IMR-90 (cell line): ENCODE measurements at regions not wholly inside any gene's neighbourhood (a gene's known extent, or its start where the extent isn't known, plus 50 kb on each side); places are given as distances from the start of the nearest gene placed in this dataset.

Experiments
- ATAC-seq: fragments of 200-7000 bp; cut with Tn5 transposase; 2 replicates; pipeline ENCODE4 v1.9.1; 2020; ENCODE audit warnings: low read depth, mild to moderate bottlenecking, moderate library complexity
- BruUV-seq: library from RNA; stranded (reverse); fragments of 400-500 nt; replicated peaks from 2 replicates; lab custom pipeline; 2021; lab: Mats Ljungman, UMichigan
- CTCF ChIA-PET: fragments of 300-600 bp; formaldehyde crosslinking; extraction: SDS; loops from one replicate; lab custom pipeline; 2021; ENCODE audit warnings: antibody characterized with exemption; lab: Yijun Ruan, JAX
- POLR2A ChIA-PET: fragments of 300-600 bp; sonication (Branson Sonifier 250); formaldehyde crosslinking; loops from one replicate; lab custom pipeline; 2022; ENCODE audit warnings: antibody characterized with exemption; ENCODE audit not compliant: unreplicated experiment; lab: Charles Lee
- DNase-seq: peaks from one replicate; pipeline ENCODE4 v3.0.0; 2013
- H2AFZ ChIP-seq: replicated peaks from 2 replicates; pipeline ENCODE3; 2013; ENCODE audit warnings: low read length, mild to moderate bottlenecking; ENCODE audit not compliant: poor library complexity
- H2AK5ac ChIP-seq: 2 replicates; pipeline ENCODE4 v1.6.1; 2013; ENCODE audit warnings: low read depth, low read length, inconsistent platforms
- H2AK9ac ChIP-seq: replicated peaks from 2 replicates; pipeline ENCODE3; 2013; ENCODE audit warnings: mild to moderate bottlenecking, low read depth, low read length, moderate library complexity; ENCODE audit not compliant: poor library complexity
- H2BK120ac ChIP-seq: 2 replicates; pipeline ENCODE4 v1.6.1; 2013; ENCODE audit warnings: low read depth, low read length, inconsistent platforms
- H2BK15ac ChIP-seq: 3 replicates; pipeline ENCODE4 v1.6.1; 2013; ENCODE audit warnings: low read depth, low read length, inconsistent platforms
- H2BK20ac ChIP-seq: 2 replicates; pipeline ENCODE4 v1.6.1; 2013; ENCODE audit warnings: low read depth, mild to moderate bottlenecking, inconsistent platforms, low read length, moderate library complexity
- H2BK5ac ChIP-seq: 2 replicates; pipeline ENCODE4 v1.6.1; 2013; ENCODE audit warnings: mild to moderate bottlenecking, low read depth, low read length, inconsistent platforms; ENCODE audit not compliant: poor library complexity, severe bottlenecking
- H3K14ac ChIP-seq: replicated peaks from 2 replicates; pipeline ENCODE4 v1.6.1; 2013; ENCODE audit warnings: low read depth, low read length, inconsistent platforms
- H3K18ac ChIP-seq: 2 replicates; pipeline ENCODE4 v1.6.1; 2013; ENCODE audit warnings: low read depth, low read length, control low read depth
- H3K23ac ChIP-seq: 2 replicates; pipeline ENCODE4 v1.6.1; 2013; ENCODE audit warnings: low read depth, low read length, inconsistent platforms
- H3K27ac ChIP-seq: 2 replicates; pipeline ENCODE4 v1.5.1; 2013; ENCODE audit warnings: mild to moderate bottlenecking, control low read depth, low read length; ENCODE audit not compliant: insufficient read depth
- H3K27me3 ChIP-seq: 2 replicates; pipeline ENCODE4 v1.6.1; 2013; ENCODE audit warnings: low read length; ENCODE audit not compliant: control insufficient read depth, insufficient read depth
- H3K36me3 ChIP-seq: 2 replicates; pipeline ENCODE4 v1.6.1; 2013; ENCODE audit warnings: low read length, mixed read lengths; ENCODE audit not compliant: control insufficient read depth, insufficient read depth
- H3K4ac ChIP-seq: 2 replicates; pipeline ENCODE4 v1.6.1; 2013; ENCODE audit warnings: low read depth, low read length, inconsistent platforms
- H3K4me1 ChIP-seq: 2 replicates; pipeline ENCODE4 v1.6.1; 2013; ENCODE audit warnings: low read length, mixed read lengths; ENCODE audit not compliant: control insufficient read depth, insufficient read depth
- H3K4me2 ChIP-seq: 2 replicates; pipeline ENCODE4 v1.6.1; 2013; ENCODE audit warnings: low read depth, mild to moderate bottlenecking, control low read depth, low read length, moderate library complexity
- H3K4me3 ChIP-seq: 2 replicates; pipeline ENCODE4 v1.5.1; 2013; ENCODE audit warnings: low read depth, mild to moderate bottlenecking, control low read depth, low read length, moderate library complexity; ENCODE audit not compliant: insufficient read depth
- H3K56ac ChIP-seq: 2 replicates; pipeline ENCODE4 v1.6.1; 2013; ENCODE audit warnings: low read length, inconsistent platforms; ENCODE audit not compliant: insufficient read depth; ENCODE audit errors: extremely low read depth
- H3K79me1 ChIP-seq, 2 experiments: 2 replicates each; pipeline ENCODE4 v1.6.1; 2013; ENCODE audit warnings: low read length in 2 of 2, inconsistent platforms in 1 of 2, low read depth in 1 of 2
- H3K9ac ChIP-seq: 2 replicates; pipeline ENCODE4 v1.6.1; 2013; ENCODE audit warnings: low read depth, low read length, control low read depth
- H3K9me1 ChIP-seq: 2 replicates; pipeline ENCODE4 v1.6.1; 2013; ENCODE audit warnings: low read length, inconsistent platforms; ENCODE audit not compliant: insufficient read depth
- H3K9me3 ChIP-seq: 2 replicates; pipeline ENCODE4 v1.6.1; 2013; ENCODE audit warnings: low read length; ENCODE audit not compliant: control insufficient read depth, insufficient read depth
- H4K20me1 ChIP-seq: 2 replicates; pipeline ENCODE4 v1.6.1; 2013; ENCODE audit warnings: low read length, inconsistent platforms; ENCODE audit not compliant: insufficient read depth
- H4K5ac ChIP-seq: 2 replicates; pipeline ENCODE4 v1.6.1; 2013; ENCODE audit warnings: mild to moderate bottlenecking, low read depth, low read length, control low read depth
- H4K8ac ChIP-seq, 2 experiments: 2 replicates each; pipeline ENCODE4 v1.6.1; 2013; ENCODE audit warnings: low read depth in 2 of 2, low read length in 2 of 2, control low read depth in 1 of 2, inconsistent platforms in 1 of 2
- H4K91ac ChIP-seq: 2 replicates; pipeline ENCODE4 v1.6.1; 2013; ENCODE audit warnings: low read depth, low read length, inconsistent platforms; ENCODE audit not compliant: insufficient read depth
- CEBPB ChIP-seq: IDR thresholded peaks from 2 replicates; pipeline ENCODE4 v1.6.1; 2012; ENCODE audit warnings: low read depth, low read length, improper control_type of control experiment
- FOS ChIP-seq: fragments of 150-350 bp; IDR thresholded peaks from 2 replicates; pipeline ENCODE4 v1.6.1; 2016; ENCODE audit warnings: low read depth, low read length
- NFE2L2 ChIP-seq: fragments of 150-350 bp; IDR thresholded peaks from 2 replicates; pipeline ENCODE4 v1.6.1; 2016; ENCODE audit warnings: low read depth, mild to moderate bottlenecking, low read length
- RAD21 ChIP-seq: IDR thresholded peaks from 2 replicates; pipeline ENCODE4 v1.6.1; 2012; ENCODE audit warnings: low read length, improper control_type of control experiment
- WGBS, 2 experiments: methylation state at CpG; one replicate each; pipeline versions ENCODE4 v1.1.5 to v1.1.7; 2013; ENCODE audit warnings: missing lambda C conversion rate in 2 of 2; ENCODE audit not compliant: insufficient read length in 1 of 2; ENCODE audit errors: extremely low coverage in 2 of 2; 5-methylcytosine and 5-hydroxymethylcytosine counted together
- dilution Hi-C: fragments of 300-500 bp; cut with HindIII; formaldehyde crosslinking; loops from one replicate; pipeline ENCODE4 v1.14.3; 2018; ENCODE audit warnings: low sequenced_read_pairs; ENCODE audit not compliant: unreplicated experiment
- in situ Hi-C: fragments of 300-500 bp; cut with MboI; formaldehyde crosslinking; loops from 3 replicates; pipeline ENCODE4 v1.14.3; 2019; ENCODE audit warnings: low sequenced_read_pairs, inconsistent platforms, mixed read lengths
- intact Hi-C: fragments of 100-400 bp; cut with micrococcal nuclease; formaldehyde crosslinking; loops from 2 replicates; pipeline ENCODE4 v1.10.0; 2022
- TF ChIP-seq, protein P1 (sequence below): conservative IDR thresholded peaks from 2 replicates; pipeline ENCODE4 v1.5.1; 2012; ENCODE audit warnings: mild to moderate bottlenecking, low read depth, low read length, improper control_type of control experiment

DNA sequence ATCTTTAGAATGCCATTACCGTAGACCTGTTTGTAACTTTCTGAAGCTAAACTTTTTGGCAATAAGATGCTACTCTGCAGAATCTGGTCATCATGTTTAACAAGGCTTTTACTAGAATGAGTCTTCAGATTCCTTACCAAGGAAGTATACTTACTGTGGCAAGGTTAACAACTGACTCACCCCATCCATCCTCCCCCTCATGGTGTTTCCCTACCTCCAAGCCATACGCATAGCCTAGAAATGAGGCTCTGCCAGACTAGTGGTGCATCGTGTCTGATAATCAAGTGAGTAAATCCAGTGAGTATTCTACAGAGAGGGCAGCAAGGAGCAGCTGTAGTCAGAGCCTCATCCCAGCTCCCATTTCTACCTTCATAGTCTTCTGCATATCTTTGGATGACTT is 223.6 kb downstream of the IPMK start:
- ChIA-PET POLR2A (no interaction called here), CTCF (no interaction called here)
- Histone ChIP-seq H2BK20ac (no peak overlapping the region), H3K36me3 (no peaks in the 10 kb centered on the region), H3K9ac (no peak overlapping the region), H4K20me1 (no peaks in the 10 kb centered on the region), H2AFZ (no peak overlapping the region), H2BK5ac (no peak overlapping the region), H3K4me2 (no peak overlapping the region), H3K18ac (no peak overlapping the region), H4K5ac (no peak overlapping the region), H3K4me1 (peaks cover 2% of the 10 kb centered on the region; the same call in 1 of the 2 replicates), H3K14ac (no peak overlapping the region), H3K4ac (no peak overlapping the region), H3K27me3 (no peaks in the 10 kb centered on the region), H4K8ac (no peak overlapping the region), H4K91ac (no peak overlapping the region), H3K9me3 (no peaks in the 10 kb centered on the region), H2BK15ac (no peak overlapping the region), H2AK9ac (no peak overlapping the region), H3K27ac (no peak overlapping the region), H3K56ac (no peak overlapping the region), H2BK120ac (no peak overlapping the region), H3K4me3 (no peak overlapping the region), H3K9me1 (no peaks in the 10 kb centered on the region), H2AK5ac (no peak overlapping the region), H3K79me1 (no peaks in the 10 kb centered on the region), H3K23ac (no peak overlapping the region)
- in situ Hi-C loops = no loop called here
- dilution Hi-C loops = no loop called here
- TF ChIP-seq NFE2L2 (no peak), RAD21 (no peak), FOS (peak; percentile 22; the same call in 1 of the 2 replicates), CEBPB (0 out of 2 replicates have a peak, but pooled peaks have one; percentile 5)
- TF ChIP-seq, protein P1, sequence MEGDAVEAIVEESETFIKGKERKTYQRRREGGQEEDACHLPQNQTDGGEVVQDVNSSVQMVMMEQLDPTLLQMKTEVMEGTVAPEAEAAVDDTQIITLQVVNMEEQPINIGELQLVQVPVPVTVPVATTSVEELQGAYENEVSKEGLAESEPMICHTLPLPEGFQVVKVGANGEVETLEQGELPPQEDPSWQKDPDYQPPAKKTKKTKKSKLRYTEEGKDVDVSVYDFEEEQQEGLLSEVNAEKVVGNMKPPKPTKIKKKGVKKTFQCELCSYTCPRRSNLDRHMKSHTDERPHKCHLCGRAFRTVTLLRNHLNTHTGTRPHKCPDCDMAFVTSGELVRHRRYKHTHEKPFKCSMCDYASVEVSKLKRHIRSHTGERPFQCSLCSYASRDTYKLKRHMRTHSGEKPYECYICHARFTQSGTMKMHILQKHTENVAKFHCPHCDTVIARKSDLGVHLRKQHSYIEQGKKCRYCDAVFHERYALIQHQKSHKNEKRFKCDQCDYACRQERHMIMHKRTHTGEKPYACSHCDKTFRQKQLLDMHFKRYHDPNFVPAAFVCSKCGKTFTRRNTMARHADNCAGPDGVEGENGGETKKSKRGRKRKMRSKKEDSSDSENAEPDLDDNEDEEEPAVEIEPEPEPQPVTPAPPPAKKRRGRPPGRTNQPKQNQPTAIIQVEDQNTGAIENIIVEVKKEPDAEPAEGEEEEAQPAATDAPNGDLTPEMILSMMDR = 0 out of 2 replicates have a peak, but pooled peaks have one; percentile 3
- no CpG with 5 or more reads among the region's 3 CpGs for WGBS, 2 experiments
- ATAC-seq (peak; percentile 97), DNase-seq (peak; percentile 96)
- no TSS peak for BruUV-seq
- intact Hi-C loops = no loop called here
